ENCODE measurements at regions not wholly inside any gene's neighbourhood (a gene's known extent, or its start where the extent isn't known, plus 50 kb on each side); places are given as distances from the start of the nearest gene placed in this dataset.

GRCh38 chr2:114345246-114345645, 97.2 kb upstream of the DPP10 start:
- H3K4me3 ChIP-seq (ENCODE audit: low read depth, poor library complexity, severe bottlenecking) = no peak overlapping the region
- intact Hi-C loops (cut with DNase I; ENCODE audit: low total_unique reads) = no loop called here
- TF ChIP-seq CTCF (IDR thresholded peaks at IDR 0.05) (no peak), POLR2A (IDR thresholded peaks at IDR 0.05) (no peak)
- DNase-seq (ENCODE audit: low spot score in 2 of 2) = no peak

GRCh38 chr2:114346658-114347057, 95.8 kb upstream of the DPP10 start:
- H3K4me3 ChIP-seq (ENCODE audit: low read depth, poor library complexity, severe bottlenecking) = no peak overlapping the region
- TF ChIP-seq CTCF (IDR thresholded peaks at IDR 0.05) = no peak
- no peak for TF ChIP-seq POLR2A (IDR thresholded peaks at IDR 0.05)
- intact Hi-C loops (cut with DNase I; ENCODE audit: low total_unique reads) = no loop called here
- 75 to 80% methylated on average over 7 of the region's 7 CpGs for WGBS, 2 donors
- DNase-seq (ENCODE audit: low spot score in 2 of 2) = no peak

- 55 to 64% methylated on average over 3 of the region's 3 CpGs for WGBS, 2 donors
- TF ChIP-seq POLR2A (IDR thresholded peaks at IDR 0.05) = no peak
- no peak for TF ChIP-seq CTCF (IDR thresholded peaks at IDR 0.05)
- no peak for DNase-seq (ENCODE audit: low spot score in 2 of 2)
- H3K4me3 ChIP-seq (ENCODE audit: low read depth, poor library complexity, severe bottlenecking) = no peak overlapping the region
- intact Hi-C loops (cut with DNase I; ENCODE audit: low total_unique reads) = no loop called here
Measured at GRCh38 chr2:114350186-114350725, 92.2 kb upstream of the DPP10 start.

GRCh38 chr2:114352988-114353387, 89.5 kb upstream of the DPP10 start:
- H3K4me3 ChIP-seq (ENCODE audit: low read depth, poor library complexity, severe bottlenecking) = no peak overlapping the region
- TF ChIP-seq CTCF (IDR thresholded peaks at IDR 0.05) (no peak), POLR2A (IDR thresholded peaks at IDR 0.05) (no peak)
- WGBS, 2 donors = 96 to 100% methylated on average over 1 of the region's 1 CpG
- intact Hi-C loops (cut with DNase I; ENCODE audit: low total_unique reads) = no loop called here
- no peak for DNase-seq (ENCODE audit: low spot score in 2 of 2)

GRCh38 chr2:114354199-114354598, 88.2 kb upstream of the DPP10 start:
- H3K4me3 ChIP-seq (ENCODE audit: low read depth, poor library complexity, severe bottlenecking) = no peak overlapping the region

More at GRCh38 chr2:114354199-114354598, 88.2 kb upstream of the DPP10 start:
- 93 to 95% methylated on average over 2 of the region's 2 CpGs for WGBS, 2 donors
- TF ChIP-seq CTCF (IDR thresholded peaks at IDR 0.05) (no peak), POLR2A (IDR thresholded peaks at IDR 0.05) (no peak)
- no peak for DNase-seq (ENCODE audit: low spot score in 2 of 2)
- intact Hi-C loops (cut with DNase I; ENCODE audit: low total_unique reads) = no loop called here

All from lower leg skin (tissue), 4 donors.